HG02943 (cell line): ENCODE measurements at regions not wholly inside any gene's neighbourhood (a gene's known extent, or its start where the extent isn't known, plus 50 kb on each side); places are given as distances from the start of the nearest gene placed in this dataset.

Experiments used
- ATAC-seq: cut with Tn5 transposase; IDR thresholded peaks from one replicate; pipeline ENCODE4 v1.9.1; 2021; ENCODE audit warnings: mild to moderate bottlenecking, low read depth, moderate library complexity; ENCODE audit not compliant: unreplicated experiment

DNA sequence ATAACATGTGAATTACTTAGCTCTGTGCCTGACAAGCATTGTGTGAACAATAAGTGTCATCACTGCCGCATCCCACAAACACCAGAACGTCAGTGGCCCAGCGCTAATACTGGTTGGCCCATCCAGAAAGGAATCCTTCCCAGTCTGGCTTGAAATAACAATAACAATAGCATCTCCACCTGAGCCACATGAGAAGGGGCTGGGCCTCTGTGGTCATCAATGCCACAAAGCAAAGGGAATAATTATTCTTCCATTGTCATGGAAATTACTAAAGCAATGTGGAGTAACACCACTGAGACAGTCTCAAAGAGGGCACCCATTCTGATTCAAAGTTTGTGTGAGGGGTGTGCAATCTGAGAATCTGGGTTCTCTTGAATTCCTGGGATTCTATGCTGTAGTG, 105.7 kb upstream of the INHBA start:
- ATAC-seq = no peak

DNA sequence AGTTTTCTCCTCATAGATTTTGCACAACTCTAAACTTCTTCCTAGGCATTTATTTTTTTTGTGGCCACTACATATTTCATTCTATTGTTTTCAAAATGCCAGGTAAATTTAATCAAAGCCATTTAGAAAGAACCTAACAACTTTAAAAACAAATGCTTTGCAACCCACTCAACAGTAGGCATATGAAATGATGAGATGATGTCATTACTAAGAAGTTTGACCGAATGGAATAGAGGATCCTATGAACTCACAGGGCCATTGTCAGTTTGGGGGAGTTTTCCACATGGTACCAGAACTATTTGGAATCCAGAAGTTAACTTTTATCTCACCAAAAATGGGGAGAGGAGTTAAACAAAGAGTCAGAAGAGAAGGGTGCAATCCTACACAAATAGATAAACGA, 100.7 kb upstream of the INHBA start:
- ATAC-seq = no peak

DNA sequence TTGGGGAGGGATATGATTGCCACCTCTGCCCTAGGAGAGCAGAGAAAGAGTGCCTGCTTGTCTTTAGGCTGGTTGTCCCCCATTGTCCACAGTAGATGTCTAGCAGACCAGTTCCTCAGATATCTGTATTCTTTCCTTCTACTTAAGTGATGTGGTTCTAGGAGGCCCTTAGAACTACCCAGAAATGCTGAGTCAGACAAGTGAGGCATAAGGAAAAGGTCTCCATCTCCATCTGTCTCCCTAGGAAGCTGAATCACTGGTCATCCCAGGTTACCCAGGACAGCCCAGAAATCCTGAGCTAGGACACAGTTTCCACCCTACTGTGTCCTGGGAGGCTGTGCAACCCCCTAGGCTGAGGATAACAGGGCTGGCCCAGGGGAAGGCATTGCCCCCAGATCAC, 93.4 kb upstream of the INHBA start:
- no peak for ATAC-seq

DNA sequence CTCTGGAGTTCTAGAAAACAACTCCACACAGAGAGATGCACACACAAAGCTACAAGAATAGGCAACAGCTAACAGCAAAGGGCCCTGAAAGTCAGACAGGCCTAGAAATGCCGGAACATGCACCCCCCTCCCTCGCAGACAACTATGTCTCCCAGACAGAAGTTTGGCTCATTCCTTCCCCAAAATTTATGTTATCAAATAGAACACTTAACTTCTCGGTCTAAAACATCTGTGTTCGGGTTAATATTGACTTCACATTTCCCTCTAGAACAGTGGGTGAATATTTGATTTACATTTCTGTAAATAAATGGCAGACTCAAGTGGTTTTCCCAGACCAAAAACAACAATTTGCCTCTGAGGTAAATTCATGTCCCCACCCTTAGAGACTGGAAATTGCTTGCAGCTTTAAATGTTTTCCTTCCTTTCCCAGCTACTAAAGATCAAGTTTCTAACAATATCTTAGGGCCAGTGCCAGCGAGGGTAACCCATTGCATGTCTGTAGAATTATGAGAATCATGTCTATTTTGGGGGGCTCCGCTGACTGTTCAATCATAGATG, 92.5 kb upstream of the INHBA start:
- ATAC-seq = no peak

DNA sequence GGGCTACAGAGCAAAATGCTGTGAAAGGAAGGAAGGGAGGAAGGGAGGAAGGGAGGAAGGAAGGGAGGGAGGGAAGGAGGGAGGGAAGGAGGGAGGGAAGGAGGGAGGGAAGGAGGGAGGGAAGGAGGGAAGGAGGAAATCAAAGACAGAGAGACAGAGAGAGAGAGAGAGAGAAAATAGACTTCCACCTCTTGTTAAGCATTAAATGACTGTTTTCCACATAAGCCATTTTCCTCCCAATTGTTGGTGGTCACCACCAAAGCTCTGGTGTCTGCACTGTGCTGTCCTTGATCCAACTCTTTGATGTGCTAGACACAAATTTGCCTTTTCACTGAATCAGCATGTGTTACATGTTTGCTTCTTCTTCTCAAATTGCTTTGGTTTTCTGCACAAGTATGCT, 90.7 kb upstream of the INHBA start:
- ATAC-seq = no peak

DNA sequence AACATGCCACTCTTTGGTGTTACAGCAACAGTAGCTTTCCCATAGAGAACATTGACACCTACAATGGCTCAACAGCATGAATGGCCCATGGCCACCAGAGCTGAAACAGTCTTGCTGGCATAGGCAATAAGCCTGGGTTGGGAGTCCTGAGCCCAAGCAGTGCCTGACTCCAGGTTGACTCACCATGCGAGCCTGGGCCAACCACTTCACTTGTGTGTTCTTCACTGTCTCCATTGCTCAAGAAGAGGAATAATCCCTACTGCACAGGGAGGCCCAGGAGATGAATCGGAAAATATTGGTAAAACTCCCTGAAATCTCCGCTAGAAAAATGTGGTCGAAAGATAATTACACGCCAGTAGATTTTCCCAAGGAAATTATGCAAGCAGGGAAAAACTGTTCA, 89.2 kb upstream of the INHBA start:
- no peak for ATAC-seq

DNA sequence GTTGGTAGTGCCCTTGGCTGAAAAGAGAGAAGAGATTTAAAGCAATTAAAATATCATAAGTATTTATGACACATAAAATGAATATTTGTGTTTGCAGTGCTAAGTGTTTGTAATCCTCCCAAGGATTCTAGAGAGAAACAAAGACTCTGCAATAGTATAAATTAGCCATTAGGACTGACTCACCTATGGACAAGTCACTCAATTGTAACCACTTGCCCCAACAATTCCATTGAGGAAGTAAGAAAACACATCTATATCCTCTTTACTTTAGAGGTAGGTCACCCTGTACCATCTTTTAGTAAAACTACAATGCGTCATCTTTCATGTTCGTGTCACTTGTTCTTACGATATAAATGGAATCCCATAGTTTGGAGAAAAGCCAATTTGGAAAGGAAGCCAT, 85.7 kb upstream of the INHBA start:
- ATAC-seq = no peak

DNA sequence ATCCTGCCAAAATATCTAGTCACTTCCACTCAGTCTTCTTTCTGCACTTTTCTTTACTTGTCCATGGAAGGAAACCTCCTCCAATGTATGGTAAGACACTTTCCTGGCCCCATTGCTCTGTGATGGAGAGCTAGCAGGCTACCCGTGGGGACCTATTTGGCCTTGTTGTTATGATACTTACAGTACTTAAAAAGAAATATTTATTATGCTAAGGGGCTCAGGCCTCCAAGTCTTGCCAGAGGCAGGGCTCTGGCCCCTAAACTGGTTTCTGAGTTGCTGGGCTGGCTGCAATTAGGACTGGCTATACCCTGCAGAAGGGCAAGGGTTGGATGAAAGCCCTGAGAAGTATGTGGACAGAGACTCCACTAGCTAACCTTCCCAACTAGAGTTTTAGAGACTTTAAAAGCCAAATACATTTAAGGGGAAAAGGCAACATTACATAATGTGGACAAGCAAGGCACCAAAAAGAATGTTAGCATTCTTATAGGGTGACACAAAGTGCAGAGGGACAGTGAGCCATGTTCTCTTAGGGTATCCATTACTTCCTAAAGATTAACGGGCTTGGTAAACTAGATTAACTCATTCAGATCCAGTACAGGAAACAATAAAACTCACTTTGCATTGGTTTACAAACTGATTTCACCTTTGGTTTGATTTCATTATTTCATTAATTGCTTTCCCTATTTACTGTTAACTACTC, 84.9 kb upstream of the INHBA start:
- no peak for ATAC-seq

DNA sequence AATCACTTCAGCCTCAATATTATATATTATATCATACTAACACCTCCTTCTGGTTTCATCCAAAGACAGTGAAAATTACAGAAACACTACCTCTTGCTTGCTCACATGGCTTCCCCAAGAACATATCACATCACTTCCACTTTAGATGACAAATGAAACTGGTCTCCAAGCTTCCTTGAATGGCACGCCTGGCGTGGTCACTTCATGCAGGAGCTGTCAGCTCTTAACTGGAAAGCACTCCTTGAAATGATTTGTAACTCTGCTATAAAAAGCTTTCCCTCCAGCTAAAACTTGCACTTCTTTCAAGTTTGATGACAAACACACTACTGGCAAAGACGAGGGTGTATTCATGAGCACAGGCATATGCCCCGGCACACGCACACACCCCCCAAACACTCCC, 84.1 kb upstream of the INHBA start:
- no peak for ATAC-seq

DNA sequence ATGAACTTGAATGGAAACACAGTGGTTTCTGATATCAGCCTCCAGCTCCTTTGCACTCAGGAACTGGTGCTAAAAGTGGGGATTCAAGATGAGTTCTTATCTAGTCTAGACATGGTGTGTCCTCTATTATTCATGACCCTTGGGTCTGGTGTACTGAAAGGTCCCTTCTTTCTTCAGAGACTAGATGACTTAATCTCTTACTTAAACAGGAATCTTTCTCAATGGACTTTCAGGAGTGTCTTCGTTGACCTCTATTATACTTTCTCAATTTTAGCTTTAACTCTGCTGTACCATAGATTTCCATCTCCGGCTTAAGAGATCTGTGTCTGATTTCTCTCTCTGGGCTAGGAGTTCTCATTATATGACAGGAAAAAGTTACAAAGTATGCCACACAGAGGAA, 83.5 kb upstream of the INHBA start:
- ATAC-seq = no peak

DNA sequence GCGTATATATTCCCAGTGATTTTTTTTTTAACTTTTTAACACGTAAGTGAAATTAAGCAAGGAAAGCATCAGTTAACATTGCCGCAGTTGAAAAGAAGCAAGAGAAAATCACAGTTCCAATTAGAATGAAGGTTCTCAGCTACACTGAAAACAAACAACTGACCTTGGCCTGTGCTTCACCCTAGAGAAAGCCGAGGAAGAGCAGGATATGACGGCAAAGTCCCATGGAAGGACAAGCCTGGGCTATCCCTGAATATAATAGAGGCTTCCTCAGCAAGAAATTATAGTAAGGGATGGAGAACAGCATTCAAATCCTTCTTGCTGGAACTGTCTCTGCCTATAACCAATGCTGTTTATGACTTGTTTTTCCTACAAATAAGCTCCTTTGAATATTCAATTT, 83.0 kb upstream of the INHBA start:
- no peak for ATAC-seq

DNA sequence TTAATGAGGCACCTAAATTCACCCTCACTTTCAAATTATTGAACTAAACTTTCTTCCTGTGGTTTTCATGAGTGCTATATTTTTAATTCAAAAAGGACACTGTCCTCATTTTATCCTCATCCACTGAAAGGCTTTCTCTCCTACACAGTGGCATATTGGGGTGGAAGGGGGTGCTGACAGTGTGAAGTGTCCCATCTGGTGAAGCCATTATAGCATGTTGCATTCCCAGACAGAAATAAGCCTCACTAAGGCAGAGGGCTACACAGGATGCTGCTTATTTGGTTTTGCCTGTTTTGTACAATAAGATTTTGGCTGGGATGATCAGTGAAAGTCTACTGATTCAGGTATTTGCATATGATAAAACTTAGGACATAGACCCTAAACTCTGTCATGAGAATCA, 82.4 kb upstream of the INHBA start:
- no peak for ATAC-seq

DNA sequence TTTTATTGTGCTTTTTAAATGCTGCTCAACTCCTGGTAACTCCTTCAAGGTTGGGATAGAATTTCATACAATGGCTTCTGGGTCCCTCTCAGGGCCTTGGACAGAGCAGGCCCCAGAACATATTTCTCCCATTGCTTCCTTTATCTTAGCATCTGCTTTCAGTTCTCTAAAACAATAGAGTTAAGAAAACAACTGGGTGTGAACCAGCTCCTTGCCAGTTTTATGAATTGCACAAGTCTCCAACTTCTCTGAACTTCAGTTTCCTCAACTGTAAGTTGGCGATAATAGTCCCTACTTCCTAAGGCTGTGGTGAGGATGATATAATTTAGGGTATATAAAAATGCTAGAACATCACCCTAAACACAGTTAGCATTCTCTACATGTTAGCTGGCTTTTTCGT, 77.0 kb upstream of the INHBA start:
- no peak for ATAC-seq

DNA sequence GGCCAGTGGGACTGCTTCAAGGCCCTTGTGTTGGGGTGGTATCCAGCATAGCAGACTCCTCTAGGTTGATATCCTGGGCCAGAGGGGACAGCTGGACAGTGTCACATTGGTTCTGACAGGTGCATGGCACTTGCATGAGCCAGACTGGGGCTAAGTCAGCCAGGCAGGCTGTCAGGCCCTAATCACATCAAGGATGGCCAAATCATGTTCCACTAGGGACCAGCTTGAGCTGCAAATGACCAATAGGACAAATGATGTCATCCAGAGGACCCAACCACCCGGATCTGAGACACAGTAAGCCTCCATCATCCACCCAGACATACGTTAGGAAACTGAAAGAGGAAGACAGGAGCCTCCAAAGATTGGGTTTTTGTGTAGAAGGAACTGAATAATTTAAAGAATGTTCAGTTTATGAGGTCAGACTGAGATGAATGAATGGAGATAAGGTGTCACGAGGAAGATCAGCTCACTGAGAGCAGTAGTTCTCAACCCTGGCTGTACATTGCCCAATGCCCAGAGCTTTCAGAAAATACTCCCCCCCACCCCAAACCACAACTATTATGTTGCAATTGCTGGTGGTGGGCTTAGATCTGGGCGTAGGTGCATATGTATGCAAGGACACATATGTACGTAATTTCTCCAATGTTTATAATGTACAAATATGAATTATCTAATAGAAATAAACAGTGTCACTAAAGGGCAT, 75.2 kb upstream of the INHBA start:
- ATAC-seq = no peak

DNA sequence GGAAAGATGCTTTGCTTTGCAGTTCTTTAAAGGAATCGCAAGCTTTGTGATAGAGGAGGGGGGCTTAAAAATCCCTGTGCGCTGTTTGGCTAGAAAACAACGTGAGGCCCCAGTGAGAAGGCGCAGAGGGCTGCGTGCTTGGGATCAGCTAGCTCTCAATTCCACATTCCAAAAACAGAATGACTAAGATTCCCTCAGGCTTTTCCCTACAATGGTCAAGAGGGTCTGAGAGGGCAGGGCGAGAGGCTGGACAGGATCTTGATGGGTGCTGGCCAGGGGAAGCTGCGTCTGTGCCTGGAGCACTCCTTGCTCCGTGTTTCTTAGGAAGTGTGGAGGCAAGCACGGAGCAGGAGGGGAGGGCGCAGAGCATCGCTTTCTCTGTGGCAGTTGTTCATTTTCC, 72.1 kb upstream of the INHBA start:
- no peak for ATAC-seq

DNA sequence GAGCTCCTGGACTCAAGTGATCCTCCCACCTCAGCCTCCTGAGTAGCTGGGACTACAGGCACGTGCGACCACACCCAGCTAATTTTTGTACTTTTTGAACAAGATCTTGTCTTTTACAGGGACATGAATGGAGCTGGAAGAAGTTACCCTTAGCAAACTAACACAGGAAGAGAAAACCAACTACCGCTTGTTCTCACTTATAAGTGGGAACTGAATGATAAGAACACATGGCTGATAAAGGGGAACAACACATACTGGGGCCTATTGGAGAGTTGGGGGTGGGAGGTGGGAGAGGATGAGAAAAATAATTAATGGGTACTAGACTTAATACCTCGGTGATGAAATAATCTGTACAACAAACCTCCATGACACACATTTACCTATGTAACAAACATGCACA, 70.9 kb upstream of the INHBA start:
- no peak for ATAC-seq

DNA sequence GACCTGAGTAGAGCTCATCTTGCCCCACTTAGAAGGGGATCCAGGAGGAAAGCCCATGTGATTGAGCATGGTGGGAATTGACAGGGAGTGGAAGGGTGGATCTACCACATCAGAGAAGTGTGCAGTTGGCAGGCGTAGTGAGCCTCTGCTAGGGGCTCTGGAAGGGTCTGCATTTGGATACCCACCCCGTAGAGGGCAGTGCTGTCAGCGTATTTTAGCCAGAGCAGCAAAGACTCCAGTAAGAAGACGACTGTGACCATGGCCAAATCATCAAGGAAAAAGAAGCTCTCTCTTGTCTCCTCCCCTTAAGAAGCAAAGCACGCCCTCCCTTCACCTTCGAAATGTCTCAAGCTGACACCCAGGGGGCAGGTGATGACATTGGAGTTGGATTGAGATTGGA, 68.8 kb upstream of the INHBA start:
- ATAC-seq = no peak

DNA sequence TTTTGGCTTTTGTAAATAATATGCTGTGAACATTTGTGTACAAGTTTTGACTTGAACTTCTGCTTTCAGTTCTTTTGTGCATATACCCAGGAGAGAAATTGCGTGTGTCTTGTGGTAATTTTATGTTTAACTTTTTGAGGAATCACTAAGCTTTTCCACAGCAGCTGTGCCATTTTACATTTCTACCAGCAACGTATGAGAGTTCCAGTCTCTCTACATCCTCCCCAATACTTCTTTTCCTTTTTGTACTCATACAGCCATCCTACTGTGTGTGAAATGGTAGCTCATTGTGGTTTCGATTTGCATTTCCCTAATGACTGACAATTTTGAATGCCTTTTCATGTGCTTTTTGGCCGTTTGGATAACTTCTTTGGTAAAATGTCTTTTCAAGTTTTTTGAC, 66.3 kb upstream of the INHBA start:
- no peak for ATAC-seq

DNA sequence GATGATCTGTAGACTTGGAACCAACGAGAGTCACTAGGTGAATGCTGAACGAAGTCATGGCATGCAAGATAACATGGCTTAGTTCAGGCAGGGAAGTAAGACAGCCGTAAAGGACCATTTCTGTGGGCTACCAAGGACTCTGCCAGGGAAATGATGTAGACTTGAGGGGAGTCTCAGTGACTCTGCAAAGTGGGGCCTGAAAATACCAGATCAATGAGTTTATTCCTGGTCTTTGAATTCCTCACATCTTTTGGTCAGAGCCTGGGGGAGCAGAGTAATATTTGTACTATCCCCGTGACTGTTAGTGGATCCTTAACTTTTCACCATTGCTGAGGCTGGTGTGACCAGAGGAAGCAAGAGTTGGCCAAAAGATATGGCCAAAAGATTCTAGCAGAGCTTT, 60.7 kb upstream of the INHBA start:
- ATAC-seq = no peak

DNA sequence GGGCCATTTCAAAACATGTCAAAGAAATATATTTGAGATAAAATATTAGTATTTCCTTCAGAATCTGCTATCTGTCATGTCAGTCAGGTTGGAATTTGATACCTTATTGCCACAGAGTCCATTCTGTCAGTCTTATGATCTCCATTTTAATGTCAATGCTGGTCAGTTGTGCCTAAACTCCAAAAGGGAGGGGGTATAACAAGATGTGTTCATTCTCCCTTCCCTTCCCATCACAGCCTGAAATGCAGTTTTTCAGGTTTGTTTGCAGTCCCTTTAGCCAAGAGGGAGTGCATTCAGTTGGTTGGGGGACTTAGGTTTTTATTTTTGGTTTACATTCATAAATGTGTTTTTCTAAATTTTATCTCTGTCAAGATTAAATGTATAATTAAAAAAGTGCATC, 59.8 kb upstream of the INHBA start:
- no peak for ATAC-seq

DNA sequence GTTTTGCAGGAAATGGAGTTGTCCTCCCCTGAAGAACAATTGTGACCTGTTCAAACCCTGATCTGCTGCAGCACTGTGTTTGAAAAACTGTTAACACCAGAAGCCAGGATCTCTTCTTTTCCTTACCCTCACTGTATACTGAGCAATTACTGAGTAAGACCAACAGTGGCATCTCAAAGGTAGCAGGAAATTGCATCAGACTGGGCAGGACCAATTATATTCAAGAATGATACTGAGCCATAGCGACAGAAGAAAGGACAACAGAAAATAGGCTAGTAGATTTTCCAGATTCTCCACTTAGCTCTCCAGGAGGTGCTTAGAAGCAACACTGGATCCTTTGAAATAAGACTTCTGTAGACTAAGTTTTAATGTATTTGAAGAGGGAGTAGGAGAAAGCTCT, 57.4 kb upstream of the INHBA start:
- ATAC-seq = no peak

DNA sequence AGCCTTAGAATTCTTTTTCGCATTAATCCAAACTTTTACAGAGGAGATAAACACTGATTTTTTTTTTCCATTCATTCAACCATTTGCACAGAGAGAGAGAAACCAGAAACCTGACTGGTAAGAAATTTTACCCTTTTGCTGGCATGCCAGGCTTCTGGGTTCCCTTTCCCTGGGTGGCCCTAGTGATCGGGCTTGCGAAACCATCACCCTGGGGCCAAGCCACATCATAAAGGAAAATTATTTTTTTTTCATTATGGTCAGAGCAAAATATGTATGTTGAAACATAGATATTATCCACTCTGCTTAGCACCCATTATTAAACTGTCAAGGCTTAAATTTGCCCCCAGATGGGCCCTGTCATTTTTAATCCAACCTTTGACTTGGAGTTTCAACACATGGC, 55.4 kb upstream of the INHBA start:
- no peak for ATAC-seq
